NT2/D1 (cell line): ENCODE measurements at regions not wholly inside any gene's neighbourhood (a gene's known extent, or its start where the extent isn't known, plus 50 kb on each side); places are given as distances from the start of the nearest gene placed in this dataset.

ENCODE experiments used
- YY1 ChIP-seq: IDR thresholded peaks from 2 replicates; pipeline ENCODE4 v1.6.1; 2011; ENCODE audit not compliant: insufficient read length, insufficient read depth
- ZNF274 ChIP-seq: IDR thresholded peaks from 2 replicates; pipeline ENCODE4 v1.6.1; 2011; ENCODE audit warnings: mild to moderate bottlenecking, low read depth, low read length

- TF ChIP-seq YY1 (no peak), ZNF274 (no peak)
These were observed 135.5 kb downstream of the MIS18A start for GRCh38 chr21:32143241-32143939.
